ENCODE measurements at regions not wholly inside any gene's neighbourhood (a gene's known extent, or its start where the extent isn't known, plus 50 kb on each side); places are given as distances from the start of the nearest gene placed in this dataset.

DNA sequence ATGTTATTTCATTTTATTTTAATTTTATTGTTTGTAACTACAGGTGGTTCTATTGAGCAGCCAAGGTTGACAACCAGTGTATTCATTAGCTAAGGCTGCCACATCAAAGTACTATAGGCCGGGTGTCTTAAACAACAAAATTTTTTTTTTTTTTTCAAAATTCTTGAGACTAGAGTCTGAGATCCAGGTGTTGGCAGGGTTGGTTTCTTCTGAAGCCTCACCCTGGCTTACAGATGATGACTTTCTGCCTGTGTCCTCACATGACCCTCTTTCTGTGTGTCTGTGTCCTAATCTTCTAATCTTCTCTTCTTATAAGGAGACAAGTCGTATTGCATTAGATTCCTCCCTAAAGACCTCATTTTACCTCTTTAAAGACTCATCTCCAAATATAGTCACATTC is 208.4 kb downstream of the MANEA start:
- H3K9me3 ChIP-seq: no peaks in the 10 kb centered on the region
- no peaks in the 10 kb centered on the region for H3K4me1 ChIP-seq
- intact Hi-C loops (cut with DNase I; ENCODE audit: low total_unique reads): no loop called here
- no peaks in the 10 kb centered on the region for H3K27me3 ChIP-seq
- H3K36me3 ChIP-seq: no peaks in the 10 kb centered on the region
- DNase-seq (ENCODE audit: low spot score in 2 of 2): no peak
- TF ChIP-seq POLR2AphosphoS5 (IDR thresholded peaks at IDR 0.05) (no peak), POLR2A (IDR thresholded peaks at IDR 0.05) (no peak)
- TF ChIP-seq, protein P1, sequence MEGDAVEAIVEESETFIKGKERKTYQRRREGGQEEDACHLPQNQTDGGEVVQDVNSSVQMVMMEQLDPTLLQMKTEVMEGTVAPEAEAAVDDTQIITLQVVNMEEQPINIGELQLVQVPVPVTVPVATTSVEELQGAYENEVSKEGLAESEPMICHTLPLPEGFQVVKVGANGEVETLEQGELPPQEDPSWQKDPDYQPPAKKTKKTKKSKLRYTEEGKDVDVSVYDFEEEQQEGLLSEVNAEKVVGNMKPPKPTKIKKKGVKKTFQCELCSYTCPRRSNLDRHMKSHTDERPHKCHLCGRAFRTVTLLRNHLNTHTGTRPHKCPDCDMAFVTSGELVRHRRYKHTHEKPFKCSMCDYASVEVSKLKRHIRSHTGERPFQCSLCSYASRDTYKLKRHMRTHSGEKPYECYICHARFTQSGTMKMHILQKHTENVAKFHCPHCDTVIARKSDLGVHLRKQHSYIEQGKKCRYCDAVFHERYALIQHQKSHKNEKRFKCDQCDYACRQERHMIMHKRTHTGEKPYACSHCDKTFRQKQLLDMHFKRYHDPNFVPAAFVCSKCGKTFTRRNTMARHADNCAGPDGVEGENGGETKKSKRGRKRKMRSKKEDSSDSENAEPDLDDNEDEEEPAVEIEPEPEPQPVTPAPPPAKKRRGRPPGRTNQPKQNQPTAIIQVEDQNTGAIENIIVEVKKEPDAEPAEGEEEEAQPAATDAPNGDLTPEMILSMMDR (IDR thresholded peaks at IDR 0.05): no peak
- no peak overlapping the region for H3K4me3 ChIP-seq
- no peak overlapping the region for H3K27ac ChIP-seq

DNA sequence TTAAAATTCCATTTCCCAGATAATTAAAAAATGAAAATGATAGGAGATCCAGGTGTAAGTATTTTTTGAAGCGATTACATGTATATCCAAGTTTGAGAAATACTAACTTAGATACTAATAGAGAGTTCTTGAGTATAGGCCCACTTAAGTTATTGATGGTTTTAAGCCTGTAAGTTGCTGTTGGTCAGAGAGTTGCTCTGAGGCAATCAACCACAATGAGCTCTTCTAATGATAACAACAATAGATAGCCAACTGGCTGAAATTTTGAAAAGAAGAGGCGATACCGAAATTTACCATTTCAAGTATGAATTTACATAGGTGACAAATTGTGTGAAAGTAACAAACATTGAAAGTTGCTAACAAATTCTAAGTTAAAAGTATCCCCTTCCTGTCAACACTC is 209.5 kb downstream of the MANEA start:
- no peak overlapping the region for H3K27ac ChIP-seq
- no peaks in the 10 kb centered on the region for H3K27me3 ChIP-seq
- H3K4me1 ChIP-seq: no peaks in the 10 kb centered on the region
- TF ChIP-seq, protein P1 (IDR thresholded peaks at IDR 0.05): no peak
- TF ChIP-seq POLR2A (IDR thresholded peaks at IDR 0.05): no peak
- no peak for TF ChIP-seq POLR2AphosphoS5 (IDR thresholded peaks at IDR 0.05)
- no peak for DNase-seq (ENCODE audit: low spot score in 2 of 2)
- intact Hi-C loops (cut with DNase I; ENCODE audit: low total_unique reads): no loop called here
- no peaks in the 10 kb centered on the region for H3K36me3 ChIP-seq
- H3K4me3 ChIP-seq: no peak overlapping the region
- no peaks in the 10 kb centered on the region for H3K9me3 ChIP-seq

DNA sequence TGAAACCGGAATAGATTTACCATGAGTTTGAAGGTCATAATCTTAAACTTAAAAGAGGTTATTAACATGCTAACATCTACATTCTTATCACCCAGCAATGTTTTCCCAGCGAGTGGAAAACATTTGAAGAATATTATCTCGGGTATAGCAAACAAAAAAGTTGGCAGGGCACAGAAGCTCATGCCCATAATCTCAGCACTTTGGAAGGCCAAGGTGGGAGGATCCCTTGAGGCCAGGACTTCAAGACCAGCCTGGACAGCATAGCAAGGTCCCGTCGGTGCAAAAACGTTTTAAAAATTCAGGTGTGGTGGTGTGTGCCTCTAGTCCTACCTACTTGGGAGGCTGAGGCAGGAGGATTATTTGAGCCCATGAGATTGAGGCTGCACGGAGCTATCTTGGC is 213.5 kb downstream of the MANEA start:
- intact Hi-C loops (cut with DNase I; ENCODE audit: low total_unique reads): loop anchor here (10.0 kb wide), 1 partner anchor 184 kb away; no protein-coding TSS in a partner anchor
- no peaks in the 10 kb centered on the region for H3K27me3 ChIP-seq
- no peaks in the 10 kb centered on the region for H3K36me3 ChIP-seq
- H3K4me3 ChIP-seq: no peak overlapping the region
- H3K9me3 ChIP-seq: no peaks in the 10 kb centered on the region
- DNase-seq (ENCODE audit: low spot score in 2 of 2): no peak
- H3K4me1 ChIP-seq: no peaks in the 10 kb centered on the region
- TF ChIP-seq POLR2AphosphoS5 (IDR thresholded peaks at IDR 0.05) (no peak), POLR2A (IDR thresholded peaks at IDR 0.05) (no peak)
- TF ChIP-seq, protein P1 (IDR thresholded peaks at IDR 0.05): no peak
- no peak overlapping the region for H3K27ac ChIP-seq

DNA sequence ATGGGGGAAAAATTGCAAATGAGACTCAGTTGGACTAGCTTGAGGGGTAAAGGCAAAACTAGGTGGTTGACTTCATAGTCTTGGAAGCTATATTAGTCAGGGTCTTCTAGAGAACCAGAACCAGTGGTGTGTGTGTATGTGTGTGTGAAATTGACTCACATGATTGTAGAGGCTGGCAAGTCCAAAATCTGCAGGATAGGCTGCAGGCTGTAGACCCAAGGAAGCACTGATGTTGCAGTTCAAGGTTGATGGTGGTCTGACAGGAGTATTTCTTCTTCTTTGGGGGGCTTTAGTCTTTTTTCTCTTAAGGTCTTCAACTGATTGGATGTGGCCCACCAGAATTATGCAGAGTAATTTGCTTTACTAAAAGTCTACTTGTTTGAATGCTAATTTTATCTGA is 217.4 kb downstream of the MANEA start:
- Histone ChIP-seq H3K4me3 (no peak overlapping the region), H3K36me3 (no peaks in the 10 kb centered on the region), H3K4me1 (no peaks in the 10 kb centered on the region), H3K27me3 (no peaks in the 10 kb centered on the region), H3K27ac (no peak overlapping the region), H3K9me3 (no peaks in the 10 kb centered on the region)
- no peak for DNase-seq (ENCODE audit: low spot score in 2 of 2)
- TF ChIP-seq POLR2A (IDR thresholded peaks at IDR 0.05) (no peak), POLR2AphosphoS5 (IDR thresholded peaks at IDR 0.05) (no peak)
- TF ChIP-seq, protein P1 (IDR thresholded peaks at IDR 0.05): no peak
- intact Hi-C loops (cut with DNase I; ENCODE audit: low total_unique reads): loop anchor here (10.0 kb wide), 1 partner anchor 180 kb away; no protein-coding TSS in a partner anchor

DNA sequence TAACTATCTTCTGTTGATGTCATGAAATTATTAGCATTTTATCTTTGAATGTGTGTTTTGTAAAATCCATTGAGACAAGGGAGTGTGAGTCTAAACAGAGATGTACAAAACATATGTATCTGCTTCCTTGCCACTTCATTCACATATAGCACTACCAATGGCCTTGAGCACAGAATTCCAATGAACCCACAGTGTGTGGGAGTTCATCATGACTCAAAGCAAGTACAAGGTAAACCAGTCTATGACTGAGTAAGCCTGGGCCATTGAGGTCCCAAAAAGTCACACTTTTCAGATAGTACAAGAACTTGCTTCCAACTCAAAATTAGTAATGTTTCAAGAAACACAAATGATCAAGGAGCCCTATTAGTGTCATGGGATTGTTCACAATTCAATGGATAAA is 218.6 kb downstream of the MANEA start:
- intact Hi-C loops (cut with DNase I; ENCODE audit: low total_unique reads): loop anchor here (10.0 kb wide), 1 partner anchor 179 kb away; no protein-coding TSS in a partner anchor
- no peak for DNase-seq (ENCODE audit: low spot score in 2 of 2)
- TF ChIP-seq, protein P1 (IDR thresholded peaks at IDR 0.05): no peak
- TF ChIP-seq POLR2AphosphoS5 (IDR thresholded peaks at IDR 0.05) (no peak), POLR2A (IDR thresholded peaks at IDR 0.05) (no peak)
- no peaks in the 10 kb centered on the region for H3K4me1 ChIP-seq
- no peaks in the 10 kb centered on the region for H3K9me3 ChIP-seq
- H3K36me3 ChIP-seq: no peaks in the 10 kb centered on the region
- H3K27me3 ChIP-seq: no peaks in the 10 kb centered on the region
- no peak overlapping the region for H3K4me3 ChIP-seq
- no peak overlapping the region for H3K27ac ChIP-seq
